Panc1 (cell line): ENCODE measurements at regions not wholly inside any gene's neighbourhood (a gene's known extent, or its start where the extent isn't known, plus 50 kb on each side); places are given as distances from the start of the nearest gene placed in this dataset.

Experiments used
- ATAC-seq: fragments of 200-7000 bp; cut with Tn5 transposase; 2 replicates; pipeline ENCODE4 v1.9.1; 2020; ENCODE audit warnings: mild to moderate bottlenecking, moderate library complexity
- BruUV-seq: library from RNA; stranded (reverse); fragments of 400-500 nt; replicated peaks from 2 replicates; lab custom pipeline; 2021; lab: Mats Ljungman, UMichigan
- CTCF ChIA-PET: fragments of 300-600 bp; sonication (Branson Sonifier 250); formaldehyde crosslinking; loops from one replicate; lab custom pipeline; 2022; ENCODE audit warnings: antibody characterized with exemption; lab: Charles Lee
- POLR2A ChIA-PET: fragments of 300-600 bp; sonication (Branson Sonifier 250); formaldehyde crosslinking; loops from one replicate; lab custom pipeline; 2022; ENCODE audit warnings: antibody characterized with exemption; lab: Charles Lee
- DNase-seq: peaks from one replicate; pipeline ENCODE4 v3.0.0-alpha.2; 2010; ENCODE audit warnings: low read depth, low spot score
- H3K27ac ChIP-seq: 2 replicates; pipeline ENCODE4 v1.5.1; 2011; ENCODE audit warnings: mild to moderate bottlenecking, low read length, inconsistent platforms
- H3K27me3 ChIP-seq: fragments of 200-500 bp; sonication (Bioruptor generic); 2 replicates; pipeline ENCODE4 v1.6.0; 2014; ENCODE audit warnings: low read length, inconsistent platforms; ENCODE audit not compliant: control insufficient read depth, insufficient read depth
- H3K36me3 ChIP-seq: fragments of 200-500 bp; sonication (Bioruptor generic); 2 replicates; pipeline ENCODE4 v1.5.1; 2014; ENCODE audit warnings: inconsistent platforms, mild to moderate bottlenecking, low read length, moderate library complexity; ENCODE audit not compliant: control insufficient read depth, insufficient read depth
- H3K4me1 ChIP-seq: 2 replicates; pipeline ENCODE4 v1.5.1; 2011; ENCODE audit warnings: inconsistent platforms, mild to moderate bottlenecking, low read length, moderate library complexity; ENCODE audit not compliant: control insufficient read depth, insufficient read depth
- H3K4me3 ChIP-seq, 2 experiments: 2 replicates each; pipeline ENCODE4 v1.5.1; 2011 to 2012; ENCODE audit warnings: low read depth in 2 of 2, low read length in 2 of 2, mild to moderate bottlenecking in 2 of 2, inconsistent platforms in 1 of 2, moderate library complexity in 1 of 2
- H3K9me3 ChIP-seq: fragments of 200-500 bp; sonication (Bioruptor generic); 2 replicates; pipeline ENCODE4 v1.5.1; 2014; ENCODE audit warnings: low read depth, mild to moderate bottlenecking, inconsistent platforms, low read length, moderate library complexity; ENCODE audit not compliant: control insufficient read depth, insufficient read depth
- CTCF ChIP-seq: fragments of 450-650 bp; IDR thresholded peaks from 2 replicates; pipeline ENCODE4 v1.5.1; 2017; ENCODE audit warnings: mild to moderate bottlenecking
- POLR2AphosphoS5 ChIP-seq: IDR thresholded peaks from 2 replicates; pipeline ENCODE4 v1.6.1; 2012; ENCODE audit warnings: mild to moderate bottlenecking, low read depth, low read length, moderate library complexity
- REST ChIP-seq, 2 experiments: IDR thresholded peaks; 2 replicates each; pipeline ENCODE4 v1.6.1; 2011 to 2012; ENCODE audit warnings: low read depth in 2 of 2, control low read depth in 1 of 2, low read length in 1 of 2, mild to moderate bottlenecking in 1 of 2, moderate library complexity in 1 of 2; ENCODE audit not compliant: insufficient read depth in 1 of 2
- SIN3A ChIP-seq: IDR thresholded peaks from 2 replicates; pipeline ENCODE4 v1.6.1; 2012; ENCODE audit warnings: low read depth, mild to moderate bottlenecking, low read length, moderate library complexity, borderline replicate concordance; ENCODE audit not compliant: insufficient read depth
- TCF7L2 ChIP-seq: IDR thresholded peaks from 2 replicates; pipeline ENCODE4 v1.6.1; 2011; ENCODE audit warnings: mild to moderate bottlenecking, low read depth, low read length, inconsistent platforms
- in situ Hi-C: cut with HindIII; loops from 2 replicates; pipeline ENCODE4 v1.10.0; 2016; ENCODE audit warnings: low sequenced_read_pairs, low pct_unique_long_range_greater_than_20kb
- intact Hi-C: fragments of 100-400 bp; cut with micrococcal nuclease; formaldehyde crosslinking; loops from one replicate; pipeline ENCODE4 v1.10.0; 2022; ENCODE audit not compliant: unreplicated experiment

- Histone ChIP-seq H3K4me3 (no peak overlapping the region), H3K27me3 (0 out of 2 replicates have a peak, but pooled peaks cover under 1% of the 10 kb centered on the region), H3K9me3 (no peaks in the 10 kb centered on the region), H3K4me1 (no peaks in the 10 kb centered on the region), H3K36me3 (no peaks in the 10 kb centered on the region), H3K27ac (no peak overlapping the region)
- ATAC-seq = no peak
- TF ChIP-seq POLR2AphosphoS5 (no peak), SIN3A (no peak), REST (IDR thresholded peaks at IDR 0.05; ENCODE audit: insufficient read depth in 1 of 2, low read depth in 2 of 2, low read length in 1 of 2) (no peak), CTCF (no peak), TCF7L2 (no peak)
- ChIA-PET POLR2A (no interaction called here), CTCF (no interaction called here)
- no peak for DNase-seq
- no TSS peak for BruUV-seq
- in situ Hi-C loops = no loop called here
- intact Hi-C loops = no loop called here
Measured at GRCh38 chr11:93963072-93963471, 58.1 kb upstream of the HEPHL1 start.

- no peak for DNase-seq
- Histone ChIP-seq H3K4me3 (no peak overlapping the region), H3K36me3 (no peaks in the 10 kb centered on the region), H3K27me3 (no peaks in the 10 kb centered on the region; the same call in 1 of the 2 replicates), H3K4me1 (no peaks in the 10 kb centered on the region), H3K27ac (no peak overlapping the region), H3K9me3 (no peaks in the 10 kb centered on the region)
- ChIA-PET CTCF (no interaction called here), POLR2A (no interaction called here)
- no peak for ATAC-seq
- intact Hi-C loops = no loop called here
- in situ Hi-C loops = no loop called here
- no peak for TF ChIP-seq TCF7L2
- TF ChIP-seq POLR2AphosphoS5 = no peak
- TF ChIP-seq CTCF = no peak
- TF ChIP-seq REST (IDR thresholded peaks at IDR 0.05; ENCODE audit: insufficient read depth in 1 of 2, low read depth in 2 of 2, low read length in 1 of 2) = no peak
- no peak for TF ChIP-seq SIN3A
- BruUV-seq = no TSS peak
Measured at GRCh38 chr11:93967258-93967657, 53.9 kb upstream of the HEPHL1 start.
